22Rv1 (cell line): ENCODE measurements at regions not wholly inside any gene's neighbourhood (a gene's known extent, or its start where the extent isn't known, plus 50 kb on each side); places are given as distances from the start of the nearest gene placed in this dataset.

ENCODE experiments used
- CTCF ChIP-seq: fragments of 450-650 bp; IDR thresholded peaks from 2 replicates; pipeline ENCODE4 v1.5.1; 2017; ENCODE audit warnings: mild to moderate bottlenecking
- ZFX ChIP-seq: fragments of 450-650 bp; IDR thresholded peaks from 2 replicates; pipeline ENCODE4 v1.6.1; 2017; ENCODE audit warnings: antibody characterized with exemption, borderline replicate concordance

- TF ChIP-seq CTCF (no peak), ZFX (no peak)
Observed at GRCh38 chr12:105806400-105806770, 332.4 kb downstream of the NUAK1 start.
